Endodermal cell (in vitro differentiated cells): ENCODE measurements at regions not wholly inside any gene's neighbourhood (a gene's known extent, or its start where the extent isn't known, plus 50 kb on each side); places are given as distances from the start of the nearest gene placed in this dataset.

Source experiments
- DNase-seq: peaks from one replicate; pipeline ENCODE4 v3.0.0-alpha.2; 2017
- H3K27ac ChIP-seq: 2 replicates; pipeline ENCODE4 v1.5.1; 2013; ENCODE audit warnings: mild to moderate bottlenecking, low read depth, low read length, moderate library complexity
- H3K27me3 ChIP-seq: 2 replicates; pipeline ENCODE4 v1.6.1; 2013; ENCODE audit warnings: mild to moderate bottlenecking, low read length, moderate library complexity; ENCODE audit not compliant: insufficient read depth, control insufficient read depth, poor library complexity, severe bottlenecking
- H3K36me3 ChIP-seq: 2 replicates; pipeline ENCODE4 v1.7.0; 2013; ENCODE audit warnings: mild to moderate bottlenecking, low read length, moderate library complexity; ENCODE audit not compliant: control insufficient read depth, insufficient read depth
- H3K4me1 ChIP-seq: one replicate; pipeline ENCODE4 v1.7.0; 2013; ENCODE audit warnings: low read length; ENCODE audit not compliant: control insufficient read depth, insufficient read depth
- H3K4me3 ChIP-seq: 2 replicates; pipeline ENCODE4 v1.5.1; 2013; ENCODE audit warnings: mild to moderate bottlenecking, low read length, moderate library complexity
- H3K9ac ChIP-seq: 2 replicates; pipeline ENCODE4 v1.6.1; 2013; ENCODE audit warnings: mild to moderate bottlenecking, low read length, moderate library complexity; ENCODE audit not compliant: poor library complexity, severe bottlenecking; ENCODE audit errors: extremely low read depth
- H3K9me3 ChIP-seq: 2 replicates; pipeline ENCODE4 v1.6.1; 2013; ENCODE audit warnings: mild to moderate bottlenecking, low read length, moderate library complexity; ENCODE audit not compliant: control insufficient read depth
- H3K27ac Mint-ChIP-seq: 2 replicates; pipeline ENCODE4 v1.8.0; 2020; ENCODE audit warnings: mixed read lengths
- H3K27me3 Mint-ChIP-seq: 2 replicates; pipeline ENCODE4 v1.8.0; 2021; ENCODE audit warnings: mild to moderate bottlenecking, mixed read lengths; ENCODE audit not compliant: insufficient read depth
- H3K36me3 Mint-ChIP-seq: 2 replicates; pipeline ENCODE4 v1.8.0; 2020; ENCODE audit warnings: low read depth, mixed read lengths
- H3K4me1 Mint-ChIP-seq: 2 replicates; pipeline ENCODE4 v1.8.0; 2020; ENCODE audit warnings: mixed read lengths
- H3K4me3 Mint-ChIP-seq: 2 replicates; pipeline ENCODE4 v1.8.0; 2020; ENCODE audit warnings: mild to moderate bottlenecking, moderate library complexity, mixed read lengths
- H3K9me3 Mint-ChIP-seq: 2 replicates; pipeline ENCODE4 v1.8.0; 2020; ENCODE audit warnings: mild to moderate bottlenecking, mixed read lengths
- CTCF ChIP-seq: fragments of 200-600 bp; sonication (generic); conservative IDR thresholded peaks from 2 replicates; pipeline ENCODE4 v1.5.0; 2021; ENCODE audit warnings: antibody characterized with exemption, mild to moderate bottlenecking
- WGBS, 2 experiments: methylation state at CpG; one replicate each; pipeline versions ENCODE4 v1.1.5 to v1.1.7; 2013; ENCODE audit warnings: missing lambda C conversion rate in 2 of 2, mixed read lengths in 1 of 2; ENCODE audit not compliant: insufficient coverage in 1 of 2, insufficient read length in 1 of 2; 5-methylcytosine and 5-hydroxymethylcytosine counted together

- no peak overlapping the region for H3K9ac ChIP-seq
- Mint-ChIP-seq H3K4me3 (no peak overlapping the region), H3K4me1 (no peaks in the 10 kb centered on the region), H3K9me3 (peaks cover 60% of the 10 kb centered on the region), H3K27me3 (no peaks in the 10 kb centered on the region), H3K27ac (no peak overlapping the region), H3K36me3 (no peaks in the 10 kb centered on the region)
- no peak for TF ChIP-seq CTCF
- H3K9me3 ChIP-seq: peaks cover 42% of the 10 kb centered on the region
- DNase-seq: no peak
- no peaks in the 10 kb centered on the region for H3K36me3 ChIP-seq
- no peaks in the 10 kb centered on the region for H3K4me1 ChIP-seq
- no peak overlapping the region for H3K4me3 ChIP-seq
- H3K27ac ChIP-seq: no peak overlapping the region
- H3K27me3 ChIP-seq: no peaks in the 10 kb centered on the region
- WGBS, 2 experiments: 83 to 85% methylated on average over 5 to 16 of the region's 16 CpGs
Measured at GRCh38 chr1:2946291-2946690, 75.0 kb upstream of the ACTRT2 start.

DNA sequence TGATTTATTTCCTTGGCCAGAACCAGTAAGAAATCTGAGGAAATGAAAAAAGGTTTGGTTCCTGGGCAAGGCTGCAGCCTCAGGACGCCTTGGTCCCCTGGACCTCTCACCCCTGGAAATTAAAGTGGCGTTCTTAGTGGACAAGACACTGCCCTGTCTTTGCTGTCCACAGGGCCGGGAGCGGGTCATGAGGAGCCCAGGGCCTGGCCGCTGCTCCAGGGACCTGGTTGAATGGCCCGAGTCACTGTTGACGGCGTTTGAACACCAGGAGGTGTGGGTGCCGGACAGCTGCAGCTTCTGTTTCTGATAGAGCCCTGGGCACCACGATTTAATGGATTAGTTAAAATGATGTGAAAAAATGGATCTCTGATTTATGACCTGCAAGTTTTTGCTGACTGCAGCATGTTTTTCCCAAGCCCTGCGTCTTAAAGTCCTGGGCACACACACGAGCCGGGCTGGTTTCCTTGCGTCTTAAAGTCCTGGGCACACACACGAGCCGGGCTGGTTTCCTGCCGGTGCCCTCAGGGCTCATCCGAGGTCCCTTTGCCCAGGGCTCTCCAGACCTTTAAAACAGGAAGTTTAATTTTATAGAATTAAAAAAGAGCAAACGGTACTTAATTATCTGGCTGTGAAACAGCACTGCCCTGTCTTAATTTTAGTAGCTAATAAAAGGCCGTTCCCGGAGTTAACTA, 74.1 kb upstream of the ACTRT2 start:
- Histone ChIP-seq H3K9ac (no peak overlapping the region), H3K27ac (no peak overlapping the region), H3K27me3 (no peaks in the 10 kb centered on the region), H3K9me3 (peaks cover 40% of the 10 kb centered on the region), H3K36me3 (no peaks in the 10 kb centered on the region), H3K4me1 (no peaks in the 10 kb centered on the region), H3K4me3 (no peak overlapping the region)
- no peaks in the 10 kb centered on the region for H3K36me3 Mint-ChIP-seq
- no peak for DNase-seq
- H3K4me3 Mint-ChIP-seq: no peak overlapping the region
- H3K27ac Mint-ChIP-seq: no peak overlapping the region
- H3K4me1 Mint-ChIP-seq: no peaks in the 10 kb centered on the region
- 83 to 86% methylated on average over 13 to 21 of the region's 21 CpGs for WGBS, 2 experiments
- peaks cover 60% of the 10 kb centered on the region for H3K9me3 Mint-ChIP-seq
- no peak for TF ChIP-seq CTCF
- H3K27me3 Mint-ChIP-seq: no peaks in the 10 kb centered on the region

DNA sequence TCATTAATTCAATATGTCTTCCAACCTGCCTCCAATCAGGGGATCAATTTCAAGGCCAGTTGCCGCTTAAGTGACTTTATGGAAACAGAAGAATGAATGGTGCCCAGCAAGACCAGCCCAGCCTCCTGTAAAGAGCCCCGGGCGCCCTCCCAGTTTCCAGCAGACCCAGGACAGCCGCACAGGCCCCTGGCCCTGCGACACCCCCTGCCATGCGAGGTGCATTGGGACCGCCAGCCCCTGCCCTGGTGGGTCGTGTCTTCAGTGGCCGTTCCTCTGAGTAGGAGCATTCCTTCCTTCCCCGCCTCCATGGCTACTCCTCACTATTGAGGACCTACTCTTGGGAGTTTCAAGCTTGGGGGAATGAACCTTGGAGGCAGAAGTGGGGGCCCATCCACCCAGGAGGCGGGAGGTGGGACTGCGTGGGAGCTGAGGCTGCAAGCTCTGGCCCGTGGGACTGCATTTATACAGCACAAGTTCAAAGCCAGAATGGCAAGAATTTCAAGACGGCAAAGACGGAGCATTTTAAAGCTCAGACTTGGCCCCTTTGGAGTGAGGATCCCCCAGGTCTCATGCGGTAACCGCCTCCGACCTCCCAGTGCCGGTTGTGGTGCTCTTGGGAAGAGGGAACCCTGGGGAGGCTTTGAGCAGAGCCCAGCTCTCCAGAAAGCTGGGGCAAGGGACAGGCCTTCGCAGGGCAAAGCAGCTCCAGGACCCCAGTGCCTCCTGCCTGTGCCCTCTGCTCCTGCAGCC, 73.1 kb upstream of the ACTRT2 start:
- Histone ChIP-seq H3K4me1 (no peaks in the 10 kb centered on the region), H3K27ac (no peak overlapping the region), H3K27me3 (no peaks in the 10 kb centered on the region), H3K9me3 (peaks cover 39% of the 10 kb centered on the region), H3K36me3 (no peaks in the 10 kb centered on the region), H3K9ac (no peak overlapping the region), H3K4me3 (no peak overlapping the region)
- WGBS, 2 experiments: 74 to 79% methylated on average over 16 to 20 of the region's 20 CpGs
- no peak overlapping the region for H3K27ac Mint-ChIP-seq
- H3K9me3 Mint-ChIP-seq: peaks cover 60% of the 10 kb centered on the region
- TF ChIP-seq CTCF: no peak
- no peaks in the 10 kb centered on the region for H3K4me1 Mint-ChIP-seq
- H3K27me3 Mint-ChIP-seq: no peaks in the 10 kb centered on the region
- no peaks in the 10 kb centered on the region for H3K36me3 Mint-ChIP-seq
- DNase-seq: no peak
- H3K4me3 Mint-ChIP-seq: no peak overlapping the region
